GM12874 (cell line): ENCODE measurements at regions not wholly inside any gene's neighbourhood (a gene's known extent, or its start where the extent isn't known, plus 50 kb on each side); places are given as distances from the start of the nearest gene placed in this dataset.

Source experiments
- TF ChIP-seq, protein P1 (sequence below): IDR thresholded peaks from 2 replicates; pipeline ENCODE4 v1.5.1; 2011; ENCODE audit warnings: low read depth, mild to moderate bottlenecking, control low read depth, low read length, moderate library complexity; ENCODE audit not compliant: insufficient read depth

DNA sequence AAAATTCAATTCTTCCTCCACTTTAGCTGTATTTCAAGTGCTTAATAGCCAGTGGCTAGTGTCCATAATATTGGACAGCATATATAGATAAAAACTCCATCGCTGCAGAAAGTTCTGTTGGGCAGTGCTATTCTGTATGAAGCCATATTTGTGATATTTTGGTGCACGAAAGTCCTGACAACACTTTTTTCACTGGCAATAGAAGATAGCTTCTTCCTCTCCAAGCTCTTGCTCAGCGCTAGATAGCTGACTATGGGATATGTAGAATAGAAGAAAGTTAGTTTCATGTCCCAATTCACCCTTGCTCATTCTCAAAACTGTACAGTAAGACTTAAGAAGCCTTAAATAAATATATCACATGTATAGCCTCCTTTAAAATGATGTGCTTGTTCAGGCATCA is 269.9 kb downstream of the TLR4 start:
- TF ChIP-seq, protein P1, sequence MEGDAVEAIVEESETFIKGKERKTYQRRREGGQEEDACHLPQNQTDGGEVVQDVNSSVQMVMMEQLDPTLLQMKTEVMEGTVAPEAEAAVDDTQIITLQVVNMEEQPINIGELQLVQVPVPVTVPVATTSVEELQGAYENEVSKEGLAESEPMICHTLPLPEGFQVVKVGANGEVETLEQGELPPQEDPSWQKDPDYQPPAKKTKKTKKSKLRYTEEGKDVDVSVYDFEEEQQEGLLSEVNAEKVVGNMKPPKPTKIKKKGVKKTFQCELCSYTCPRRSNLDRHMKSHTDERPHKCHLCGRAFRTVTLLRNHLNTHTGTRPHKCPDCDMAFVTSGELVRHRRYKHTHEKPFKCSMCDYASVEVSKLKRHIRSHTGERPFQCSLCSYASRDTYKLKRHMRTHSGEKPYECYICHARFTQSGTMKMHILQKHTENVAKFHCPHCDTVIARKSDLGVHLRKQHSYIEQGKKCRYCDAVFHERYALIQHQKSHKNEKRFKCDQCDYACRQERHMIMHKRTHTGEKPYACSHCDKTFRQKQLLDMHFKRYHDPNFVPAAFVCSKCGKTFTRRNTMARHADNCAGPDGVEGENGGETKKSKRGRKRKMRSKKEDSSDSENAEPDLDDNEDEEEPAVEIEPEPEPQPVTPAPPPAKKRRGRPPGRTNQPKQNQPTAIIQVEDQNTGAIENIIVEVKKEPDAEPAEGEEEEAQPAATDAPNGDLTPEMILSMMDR = no peak

DNA sequence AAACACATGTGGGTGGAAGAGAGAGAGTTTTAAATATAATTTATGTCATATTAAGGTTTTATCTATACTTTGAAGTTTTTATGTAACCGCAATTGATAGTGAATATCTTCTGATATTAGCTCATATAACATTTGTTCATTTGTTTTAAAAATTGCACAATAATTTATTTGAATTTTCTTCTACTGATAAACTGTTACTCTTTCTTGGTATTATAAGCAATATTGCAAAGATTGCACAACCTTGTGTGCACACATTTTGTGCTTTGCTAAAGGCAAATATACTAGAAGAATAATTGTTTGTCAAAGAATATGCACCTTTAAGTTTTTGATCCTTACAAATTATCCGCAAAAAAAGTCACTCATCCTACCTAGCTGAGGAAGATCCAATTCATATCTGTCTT is 275.7 kb downstream of the TLR4 start:
- TF ChIP-seq, protein P1 = no peak

DNA sequence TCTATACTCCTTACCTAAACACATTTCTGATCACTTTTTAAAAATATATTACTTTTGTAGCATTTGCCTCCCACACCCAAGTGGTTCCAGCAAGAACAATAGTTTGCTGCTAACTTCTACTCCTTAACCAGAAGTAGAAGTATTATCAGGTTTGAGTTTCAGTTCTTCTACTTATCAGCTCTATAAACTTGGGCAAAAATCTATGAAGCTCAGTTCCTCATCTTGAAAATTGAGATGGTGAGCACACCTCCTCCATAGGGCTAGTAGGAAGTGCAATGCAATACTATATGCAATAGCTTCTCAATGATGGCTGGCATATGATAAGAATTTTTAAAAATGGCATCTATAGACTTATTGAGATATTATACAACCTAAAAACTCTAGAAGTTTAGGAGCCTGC is 283.7 kb downstream of the TLR4 start:
- TF ChIP-seq, protein P1 = no peak

DNA sequence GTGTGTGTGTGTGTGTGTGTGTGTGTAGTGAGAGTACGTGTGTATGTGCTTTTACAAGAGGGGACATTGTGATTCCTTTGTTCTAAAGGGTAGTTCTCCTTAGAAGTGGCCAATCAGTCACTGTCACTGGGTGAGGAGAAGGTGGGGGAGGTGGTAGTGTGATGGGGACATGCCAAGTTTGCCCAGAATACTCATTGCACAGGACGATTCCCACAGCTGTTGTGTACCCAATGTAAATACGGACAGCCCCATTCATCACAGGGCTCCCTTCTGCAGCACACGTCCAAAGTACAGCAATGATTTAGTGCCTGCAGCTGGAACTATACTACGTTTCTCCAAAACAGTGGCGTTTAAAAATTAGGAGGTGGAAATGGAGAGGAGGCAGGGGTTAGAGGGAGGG is 287.8 kb downstream of the TLR4 start:
- TF ChIP-seq, protein P1 = no peak

DNA sequence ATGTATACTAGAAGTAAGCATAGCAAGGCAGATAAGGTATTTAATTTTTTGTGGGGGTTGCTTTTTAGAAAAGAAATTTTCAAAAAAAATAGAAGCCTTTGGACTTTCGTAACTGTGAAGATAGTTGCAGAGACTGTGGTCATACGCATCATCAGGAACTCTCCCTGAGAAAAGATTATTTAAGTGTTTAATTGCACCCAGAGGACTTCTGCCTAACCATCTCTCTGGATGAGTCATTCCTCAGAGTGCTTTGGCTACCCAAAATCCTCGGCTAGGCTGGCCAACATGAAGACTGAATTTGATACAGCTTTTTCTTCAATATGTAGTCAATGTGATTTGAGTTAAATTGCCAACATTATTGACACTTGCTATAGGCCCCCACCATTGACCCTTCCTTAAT is 296.4 kb downstream of the TLR4 start:
- TF ChIP-seq, protein P1 = no peak

DNA sequence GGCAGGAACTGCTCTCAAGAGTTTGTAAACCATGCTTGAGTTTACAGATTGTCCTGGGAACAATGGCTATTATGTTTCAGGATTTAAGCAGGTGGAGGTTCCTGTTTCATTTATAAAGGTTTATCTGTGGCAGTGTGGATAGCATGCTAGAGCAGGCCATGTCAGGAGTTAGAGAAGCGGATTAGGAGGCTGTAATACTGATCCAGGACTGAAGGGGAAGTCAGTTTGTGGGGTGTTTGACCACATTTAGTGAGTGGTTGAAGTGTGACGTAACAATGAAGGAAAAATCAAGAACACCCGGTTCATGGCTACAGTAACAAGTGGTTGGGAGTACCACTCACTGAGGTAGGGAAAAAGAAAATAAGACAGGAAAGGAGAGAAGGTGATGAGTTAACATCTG is 299.0 kb downstream of the TLR4 start:
- TF ChIP-seq, protein P1 = no peak

DNA sequence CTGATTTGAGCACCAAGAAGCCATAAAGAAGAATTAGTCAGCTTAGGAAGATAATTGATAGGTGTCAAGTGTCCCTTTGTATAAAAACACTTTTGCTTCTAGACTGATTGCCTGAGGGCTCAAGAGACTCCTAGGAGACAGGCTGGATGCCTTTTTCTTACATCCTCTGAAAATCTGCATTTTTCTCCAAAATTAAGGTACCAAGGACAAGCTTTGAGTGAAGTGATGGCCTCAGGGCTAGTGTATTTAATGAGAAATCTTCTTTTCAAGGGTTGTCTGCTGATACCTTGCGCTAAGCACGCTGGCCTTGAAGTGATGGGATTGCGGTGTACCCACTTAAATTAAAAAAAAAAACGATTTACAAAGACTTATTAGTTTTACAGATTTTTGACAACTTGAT is 304.0 kb downstream of the TLR4 start:
- TF ChIP-seq, protein P1 = no peak

DNA sequence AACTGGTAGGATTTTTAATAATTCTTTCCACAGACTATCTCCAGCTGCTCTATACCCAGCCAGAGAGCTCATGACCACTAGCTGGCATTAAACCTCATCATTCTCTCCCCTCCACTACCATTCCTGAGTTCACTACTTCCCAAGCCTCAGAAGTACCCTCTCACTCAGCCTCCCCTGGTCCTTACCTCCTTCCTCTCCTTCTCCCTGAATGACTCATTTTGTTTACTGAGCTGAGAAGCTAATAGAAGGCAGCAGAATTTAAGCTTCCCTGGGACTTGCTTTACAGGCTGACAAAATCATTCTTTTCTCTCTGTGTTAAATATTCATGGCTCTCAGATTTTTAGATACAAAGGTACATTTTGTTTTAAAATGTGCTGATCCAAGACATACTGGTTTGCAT is 305.4 kb downstream of the TLR4 start:
- TF ChIP-seq, protein P1 = no peak
